SU-DHL-6 (cell line): ENCODE measurements at regions not wholly inside any gene's neighbourhood (a gene's known extent, or its start where the extent isn't known, plus 50 kb on each side); places are given as distances from the start of the nearest gene placed in this dataset.

ENCODE experiments used
- CTCF ChIP-seq: fragments of 200-600 bp; sonication (generic); IDR thresholded peaks from one replicate; pipeline ENCODE4 v1.5.1; 2017; ENCODE audit warnings: antibody characterized with exemption, mild to moderate bottlenecking, low read length, moderate library complexity; ENCODE audit not compliant: insufficient read depth, poor library complexity, severe bottlenecking
- EZH2phosphoT487 ChIP-seq: fragments of 200-600 bp; sonication (generic), shearing (Covaris generic); conservative IDR thresholded peaks from 2 replicates; pipeline ENCODE4 v1.6.1; 2018; ENCODE audit warnings: mild to moderate bottlenecking, antibody characterized with exemption, low read length, moderate library complexity, mixed read lengths

- TF ChIP-seq EZH2phosphoT487 = no peak
- TF ChIP-seq CTCF = no peak
These were observed 366.3 kb downstream of the PLPP3 start for GRCh38 chr1:56213068-56213467.
